NCI-H146 (cell line): ENCODE measurements at regions not wholly inside any gene's neighbourhood (a gene's known extent, or its start where the extent isn't known, plus 50 kb on each side); places are given as distances from the start of the nearest gene placed in this dataset.

ENCODE experiments used
- DNase-seq: peaks from one replicate; lab custom pipeline; 2025; lab: John Stamatoyannopoulos, UW

DNA sequence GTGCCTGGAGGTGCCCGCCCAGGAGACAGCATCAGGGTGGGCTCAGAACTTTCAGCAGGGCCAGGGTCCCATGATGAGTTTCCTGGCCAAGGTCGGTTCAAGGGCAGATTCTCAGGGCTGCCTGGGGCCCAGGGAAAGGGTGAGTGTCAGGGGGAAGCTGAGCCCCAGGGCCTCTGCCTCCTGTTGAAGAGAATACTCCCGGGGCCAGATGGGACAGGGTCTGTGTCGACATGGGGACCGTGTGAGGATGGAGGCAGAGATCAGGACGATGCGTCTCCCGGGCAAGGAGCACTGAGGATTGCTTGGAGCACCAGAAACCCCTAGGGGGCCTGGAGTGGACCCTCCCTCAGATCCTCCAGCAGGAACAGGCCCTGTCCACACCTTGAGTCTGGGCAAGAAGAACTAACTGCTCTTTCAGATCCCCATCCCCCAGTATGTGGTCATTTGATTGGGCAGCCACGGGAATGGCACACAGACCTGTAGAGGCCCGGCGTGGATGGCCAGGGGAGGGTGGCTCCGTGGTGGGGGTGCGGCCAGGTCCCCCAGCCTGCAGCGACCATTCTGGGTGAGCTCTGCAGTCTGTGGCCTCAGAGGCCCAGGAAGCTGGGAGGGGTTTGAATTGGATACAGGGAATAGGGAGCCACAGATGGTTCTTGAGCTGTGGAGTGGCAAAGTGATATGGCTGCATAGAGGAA lies 1078.7 kb downstream of the BRD1 start:
- DNase-seq, result no peak

DNA sequence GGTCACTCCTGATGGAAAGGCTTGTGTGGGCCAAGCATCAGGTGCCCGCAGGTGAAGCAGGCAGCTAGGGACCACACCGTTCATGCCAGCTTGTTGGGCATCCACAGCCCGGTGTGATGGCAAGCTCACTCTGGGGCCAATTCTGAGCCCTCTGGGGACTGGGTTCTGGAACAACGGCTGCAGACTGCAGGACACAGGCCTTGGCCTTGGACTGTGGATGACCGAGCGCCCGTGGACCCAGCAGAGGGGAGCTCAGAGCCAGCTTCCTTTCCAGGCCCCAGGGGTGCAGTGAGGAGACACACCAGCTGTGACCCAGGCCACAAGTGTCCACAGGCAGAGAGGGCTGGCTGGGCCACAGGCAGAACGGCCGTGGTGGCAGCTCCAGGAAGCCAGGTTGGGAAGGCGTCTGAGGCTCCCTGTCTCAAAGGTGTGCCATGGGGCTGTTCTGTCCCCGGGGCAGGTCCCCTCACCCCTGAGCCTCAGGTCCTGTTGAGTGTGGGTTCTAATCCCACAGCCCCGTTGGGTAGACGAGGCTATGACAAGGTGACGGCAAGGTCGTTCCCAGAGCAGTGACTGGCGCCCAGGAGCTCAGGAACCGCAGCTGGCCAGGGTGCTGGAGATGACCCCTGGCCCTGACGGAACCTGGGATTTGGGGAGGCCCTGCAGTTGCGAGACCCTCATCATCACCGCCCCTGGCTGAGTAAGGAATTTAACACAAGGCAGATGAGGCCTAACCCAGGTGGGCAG lies 1079.4 kb downstream of the BRD1 start:
- DNase-seq, result no peak

DNA sequence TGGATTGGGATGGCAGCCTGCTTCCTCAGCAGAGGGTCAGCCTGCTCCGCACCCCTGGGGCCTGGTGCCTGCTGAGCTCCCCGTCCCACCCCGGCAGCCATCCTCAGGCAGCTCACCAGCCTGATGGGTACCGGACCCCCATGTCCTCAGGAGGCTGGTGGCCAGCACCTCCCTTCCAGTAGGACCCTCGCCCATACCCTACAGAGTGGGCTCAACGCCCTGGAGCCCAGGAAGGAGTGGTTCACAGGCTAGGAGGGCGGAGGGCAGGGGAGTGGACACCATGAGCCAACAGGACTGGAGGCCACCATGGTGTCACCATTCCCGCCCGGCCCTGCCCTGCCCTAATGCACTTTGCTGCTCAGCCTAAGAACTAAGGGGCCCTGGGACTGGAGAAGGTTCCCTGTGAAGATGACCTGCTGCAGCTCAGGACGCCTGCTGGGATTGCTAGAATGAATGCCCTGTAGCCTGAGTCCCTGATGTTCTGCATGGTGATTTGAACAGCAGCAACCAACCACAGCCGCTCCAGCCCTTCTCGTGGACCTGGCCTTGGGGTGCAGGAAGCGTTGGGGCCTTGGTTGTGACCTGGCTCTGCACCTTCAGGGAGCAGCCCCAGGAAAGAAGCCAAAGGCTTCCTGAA lies 1080.8 kb downstream of the BRD1 start:
- no peak for DNase-seq

DNA sequence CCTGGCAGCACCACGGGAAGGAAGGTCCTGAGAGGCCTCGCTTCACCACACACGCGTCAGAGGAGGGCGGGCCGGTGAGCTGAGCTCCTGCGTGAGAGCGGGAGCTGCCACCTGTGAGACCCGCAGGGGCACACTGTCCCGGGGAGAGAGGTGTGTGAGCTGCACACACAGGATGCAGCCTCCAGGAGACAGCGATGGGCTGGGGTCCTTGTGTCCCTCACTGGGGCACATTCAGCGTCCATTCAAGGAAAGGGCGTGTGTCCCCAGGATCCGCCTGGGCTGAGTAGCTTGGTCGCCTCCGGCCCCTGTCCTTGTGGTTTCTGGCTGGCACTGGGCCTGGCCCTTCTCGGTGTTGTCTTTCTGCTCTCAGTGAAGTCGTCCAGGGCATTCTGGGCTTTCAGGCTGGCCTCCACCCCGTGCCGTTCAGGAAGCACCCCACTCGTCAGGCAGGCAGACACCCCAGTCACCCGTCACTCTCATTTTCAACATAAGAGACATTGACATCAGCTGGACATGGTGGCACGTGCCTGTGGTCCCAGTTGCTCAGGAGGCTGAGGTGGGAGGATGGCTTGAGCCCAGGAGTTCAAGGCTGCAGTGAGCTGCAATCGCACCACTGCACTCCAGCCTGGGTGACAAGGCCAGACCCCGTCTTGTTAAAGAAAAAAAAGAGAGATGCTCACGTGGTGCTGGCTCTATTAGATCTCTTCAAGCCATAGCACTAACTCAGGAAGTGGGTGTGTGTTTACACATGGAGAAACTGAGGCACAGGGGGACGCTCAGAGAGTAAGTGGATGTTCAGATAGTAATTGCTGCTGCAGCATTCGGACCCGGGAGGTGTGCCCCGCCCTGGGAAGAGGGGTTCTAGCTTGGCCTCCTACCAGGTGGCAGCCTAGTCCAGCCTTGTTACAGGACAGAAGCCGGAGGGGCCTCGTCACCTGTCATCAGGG lies 1081.6 kb downstream of the BRD1 start:
- no peak for DNase-seq

DNA sequence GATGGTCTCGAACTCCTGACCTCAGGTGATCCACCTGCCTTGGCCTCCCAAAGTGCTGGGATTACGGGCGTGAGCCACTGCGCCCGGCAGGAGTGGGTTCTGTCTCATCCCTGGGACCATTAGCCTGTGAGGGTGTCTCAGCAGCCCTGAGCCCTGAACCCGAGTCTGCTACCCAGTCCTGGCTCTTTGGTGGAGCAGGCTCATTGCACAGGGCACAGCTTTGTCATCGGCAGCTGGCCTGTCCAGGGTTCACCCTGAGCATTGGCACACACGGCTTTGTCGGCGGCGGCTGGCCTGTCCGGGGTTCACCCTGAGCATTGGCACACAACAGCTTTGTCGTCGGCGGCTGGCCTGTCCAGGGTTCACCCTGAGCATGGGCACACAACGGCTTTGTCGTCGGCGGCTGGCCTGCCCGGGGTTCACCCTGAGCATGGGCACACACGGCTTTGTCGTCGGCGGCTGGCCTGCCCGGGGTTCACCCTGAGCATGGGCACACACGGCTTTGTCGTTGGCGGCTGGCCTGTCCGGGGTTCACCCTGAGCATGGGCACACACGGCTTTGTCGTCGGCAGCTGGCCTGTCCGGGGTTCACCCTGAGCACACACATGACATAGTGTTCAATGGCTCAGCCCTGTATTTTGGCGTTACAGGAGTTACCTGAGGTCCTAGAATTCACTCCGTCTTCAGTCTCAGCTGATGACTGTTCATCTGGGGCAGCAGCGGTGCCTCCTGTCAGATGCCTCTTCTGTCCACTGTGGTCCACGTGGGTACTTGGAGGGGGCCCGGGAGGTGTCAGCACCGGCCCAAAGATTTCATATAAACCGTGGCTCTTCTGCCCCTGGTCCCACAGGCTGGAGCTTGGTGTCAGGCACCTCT lies 1082.5 kb downstream of the BRD1 start:
- no peak for DNase-seq

DNA sequence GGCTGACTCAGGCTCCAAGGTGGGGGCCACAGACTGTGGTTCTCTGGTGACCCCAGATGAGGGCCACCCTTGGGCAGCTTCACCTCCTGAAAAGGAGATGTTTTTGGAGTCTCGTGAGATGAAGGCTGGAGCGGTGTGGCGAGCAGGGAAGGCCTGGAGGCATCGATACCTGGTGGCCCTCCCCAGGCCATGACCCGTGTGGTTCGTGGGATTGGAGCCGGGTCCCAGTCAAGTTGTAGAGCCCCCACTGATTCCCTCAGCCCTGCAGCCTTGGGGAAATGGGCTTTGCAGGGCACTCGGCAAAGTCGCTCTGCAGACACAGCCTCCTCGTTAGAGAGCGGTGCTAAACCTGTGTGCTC lies 1083.4 kb downstream of the BRD1 start:
- no peak for DNase-seq

DNA sequence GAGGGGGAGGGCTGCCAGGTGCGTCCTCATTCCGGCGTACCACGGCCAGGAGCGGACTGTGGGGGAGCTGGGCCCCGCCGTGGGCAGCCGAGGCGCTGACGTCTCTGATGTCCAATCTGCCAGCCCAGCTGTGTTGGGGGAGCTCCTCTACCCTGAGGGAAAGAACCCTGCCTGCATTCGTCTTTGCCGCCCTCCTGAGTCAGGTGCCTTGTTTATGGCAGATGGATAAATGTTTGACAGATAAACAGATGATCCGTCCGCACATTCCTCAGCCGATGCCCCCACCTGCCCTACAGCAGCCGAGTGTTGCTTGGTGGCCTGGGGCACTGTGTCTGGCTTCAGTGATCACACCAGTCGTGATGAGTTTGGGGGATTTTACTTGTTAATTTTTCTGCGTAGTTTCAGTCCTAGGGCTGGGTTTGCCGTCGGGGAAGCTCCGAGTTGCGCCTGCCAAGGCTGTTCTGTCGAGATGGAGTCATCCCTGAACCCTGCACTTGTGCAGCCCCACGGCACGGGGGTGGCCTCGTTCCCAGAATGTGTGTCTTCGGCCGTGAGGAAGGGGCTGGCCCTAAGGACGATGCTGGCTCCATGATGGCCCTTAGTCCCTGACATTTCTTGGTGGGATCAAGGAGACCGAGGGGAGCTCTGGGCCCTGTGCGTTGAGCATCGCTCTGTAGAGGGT lies 1083.9 kb downstream of the BRD1 start:
- DNase-seq, result no peak

DNA sequence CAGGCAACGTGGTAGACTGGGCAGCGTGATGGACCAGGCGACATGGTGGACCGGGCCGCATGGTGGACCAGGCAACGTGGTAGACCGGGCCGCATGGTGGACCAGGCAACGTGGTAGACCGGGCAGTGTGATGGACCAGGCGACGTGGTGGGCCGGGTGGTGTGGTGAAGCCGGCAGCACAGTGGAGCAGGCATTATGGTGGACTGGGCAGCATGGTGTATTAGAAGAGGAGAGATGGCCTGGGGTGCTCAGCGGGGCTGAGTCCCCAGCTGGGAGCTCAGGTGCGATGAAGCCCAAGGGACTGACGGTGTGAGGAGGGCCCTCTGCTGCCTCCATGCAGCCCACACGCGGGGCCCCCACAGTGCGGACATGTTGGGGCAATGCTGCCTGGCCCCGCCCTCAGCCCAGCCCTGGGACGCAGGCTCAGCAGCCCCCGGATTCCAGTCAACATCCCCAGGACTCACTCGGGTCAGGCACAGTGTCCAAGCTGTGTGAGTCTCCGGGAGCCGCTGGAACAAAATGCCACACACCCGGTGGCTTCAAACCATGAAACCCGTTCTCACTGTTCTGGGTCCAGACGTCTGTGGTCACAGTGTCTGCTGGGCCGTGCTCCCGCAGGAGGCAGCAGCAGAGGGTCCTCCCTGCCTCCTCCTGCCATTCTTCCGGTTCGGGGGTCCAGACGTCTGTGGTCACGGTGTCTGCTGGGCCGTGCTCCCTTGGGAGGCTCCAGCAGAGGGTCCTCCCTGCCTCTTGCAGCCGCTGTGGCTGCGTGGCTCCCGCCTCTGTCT lies 1084.9 kb downstream of the BRD1 start:
- DNase-seq, result no peak

DNA sequence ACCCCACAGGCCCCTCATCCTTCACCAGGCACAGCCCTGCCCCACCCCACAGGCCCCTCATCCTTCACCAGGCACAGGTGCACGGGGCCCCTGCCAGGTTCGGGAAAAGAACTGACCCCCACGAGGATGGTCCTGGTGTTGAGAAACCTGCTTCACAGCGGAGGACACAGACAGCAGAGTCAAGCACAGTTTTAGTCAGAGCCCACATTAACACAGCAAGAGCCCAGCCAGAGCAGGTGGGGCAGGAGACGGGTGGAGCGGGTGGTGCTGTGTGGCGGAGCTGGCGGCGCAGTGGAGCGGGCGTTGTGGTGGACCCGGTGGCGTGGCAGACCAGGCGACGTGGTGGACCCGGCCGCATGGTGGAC lies 1085.5 kb downstream of the BRD1 start:
- DNase-seq, result no peak

DNA sequence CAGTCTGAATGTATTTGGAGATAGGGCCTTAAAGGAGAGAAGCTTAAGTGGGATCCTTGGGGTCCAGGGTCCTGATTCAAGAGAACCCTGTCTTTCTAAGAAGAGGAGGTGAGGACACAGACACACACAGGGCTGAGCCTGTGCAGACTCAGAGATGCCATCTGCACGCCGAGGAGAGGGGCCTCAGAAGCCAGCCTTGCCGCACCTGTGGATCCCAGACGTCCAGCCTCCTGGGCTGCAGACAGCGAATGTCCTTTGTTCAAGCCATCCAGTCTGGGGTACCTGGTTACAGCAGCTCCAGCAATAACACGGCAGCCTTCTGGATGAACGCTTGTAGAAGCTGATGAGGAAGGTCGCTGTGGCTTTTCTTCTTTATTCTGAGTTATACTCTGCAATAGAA lies 1086.1 kb downstream of the BRD1 start:
- no peak for DNase-seq

DNA sequence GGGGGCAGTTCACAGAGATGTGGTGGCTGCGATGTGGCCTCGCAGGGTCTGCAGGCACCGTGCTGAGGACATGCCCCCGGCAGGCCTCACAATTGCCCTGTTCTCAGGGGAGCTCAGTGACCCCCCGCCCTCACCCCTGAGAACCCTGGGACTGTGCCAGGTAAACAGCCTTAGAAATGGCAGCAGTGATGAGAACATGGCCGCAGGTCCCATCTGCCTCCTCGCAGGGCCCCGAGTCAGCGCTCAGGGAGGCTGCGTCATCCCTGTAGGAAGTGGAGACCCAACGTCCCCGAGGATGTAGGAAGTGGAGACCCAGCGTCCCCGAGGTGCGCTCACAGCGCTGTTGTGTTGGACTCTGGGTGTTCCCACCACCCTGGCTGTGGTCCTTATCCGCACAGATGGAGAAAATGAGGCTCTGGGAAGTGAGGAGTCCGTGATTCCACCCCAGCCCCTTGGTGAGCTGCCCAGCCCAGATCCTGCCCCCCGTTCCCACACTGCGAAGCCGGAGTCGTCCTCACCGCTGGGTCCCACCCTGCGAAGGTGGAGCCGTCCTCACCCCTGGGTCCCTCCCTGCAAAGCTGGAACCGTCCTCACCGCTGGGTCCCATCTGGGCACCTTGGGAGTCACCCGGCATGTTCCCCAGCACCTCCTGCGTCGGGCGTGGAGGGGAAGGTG lies 1086.8 kb downstream of the BRD1 start:
- no peak for DNase-seq

DNA sequence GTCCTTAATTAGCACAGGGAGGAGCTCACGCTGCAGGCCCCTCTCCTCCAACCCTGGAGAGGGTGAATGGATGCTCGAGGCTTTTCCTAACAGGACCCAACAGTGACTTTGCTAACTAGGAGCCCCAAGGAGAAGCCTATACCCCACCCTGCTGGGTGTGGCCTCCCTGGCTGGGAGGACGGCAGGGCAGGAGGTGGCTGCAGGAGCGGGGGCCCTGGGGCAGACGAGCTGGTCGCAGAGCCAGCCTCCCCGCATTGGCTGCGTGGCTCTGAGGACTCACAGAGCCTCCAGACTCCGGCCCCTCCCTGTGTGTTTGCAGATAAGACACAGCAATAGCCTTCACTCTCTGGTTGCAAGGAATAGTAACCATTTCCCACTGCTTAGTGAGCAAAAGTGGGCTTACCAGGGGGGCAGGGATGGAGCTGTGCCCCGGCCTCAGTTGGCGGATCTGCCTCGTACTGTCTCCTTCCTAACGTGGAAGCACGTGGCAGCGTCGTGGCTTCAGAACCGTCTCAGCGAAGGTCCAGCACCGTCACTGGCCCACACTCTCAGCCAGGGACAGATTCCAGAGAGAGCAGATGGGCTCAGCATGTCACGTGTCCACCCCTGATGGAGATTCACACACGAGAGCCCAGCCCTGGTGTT lies 1087.5 kb downstream of the BRD1 start:
- no peak for DNase-seq

DNA sequence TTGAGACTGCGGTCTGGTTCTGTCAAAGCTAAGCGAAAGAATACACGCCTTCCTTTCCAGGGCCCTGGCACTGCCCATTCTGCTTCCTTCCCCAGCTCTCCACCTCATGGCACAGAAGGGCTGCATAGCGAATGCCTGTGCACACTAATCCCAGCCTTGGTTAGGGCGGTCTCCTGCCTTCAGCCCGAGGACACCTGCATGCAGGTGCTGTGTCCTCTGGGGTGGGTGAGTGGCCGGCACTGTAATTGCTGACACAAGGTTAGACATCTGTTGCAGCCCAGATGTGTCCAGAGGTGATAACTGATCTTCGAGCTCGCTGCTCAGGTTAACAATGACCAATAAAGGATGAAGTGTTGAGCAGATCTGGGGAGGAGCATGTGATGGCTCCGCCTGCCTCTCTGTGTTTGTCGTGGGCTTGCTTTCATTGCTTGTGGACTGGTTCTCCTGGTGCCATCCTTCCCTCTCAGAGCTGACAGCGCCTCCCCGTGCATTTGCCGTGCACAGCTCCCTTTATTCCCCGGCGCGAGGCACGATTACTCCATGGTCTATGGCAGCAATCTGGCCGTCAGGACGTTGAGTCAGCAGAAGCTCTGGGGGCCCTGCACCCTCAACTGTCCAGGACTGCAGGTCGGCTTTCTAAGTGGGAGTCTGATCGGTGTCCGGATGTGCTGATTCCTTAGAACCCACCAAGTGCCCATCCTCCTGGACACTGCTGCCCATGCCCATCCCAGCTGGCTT lies 1088.2 kb downstream of the BRD1 start:
- no peak for DNase-seq

DNA sequence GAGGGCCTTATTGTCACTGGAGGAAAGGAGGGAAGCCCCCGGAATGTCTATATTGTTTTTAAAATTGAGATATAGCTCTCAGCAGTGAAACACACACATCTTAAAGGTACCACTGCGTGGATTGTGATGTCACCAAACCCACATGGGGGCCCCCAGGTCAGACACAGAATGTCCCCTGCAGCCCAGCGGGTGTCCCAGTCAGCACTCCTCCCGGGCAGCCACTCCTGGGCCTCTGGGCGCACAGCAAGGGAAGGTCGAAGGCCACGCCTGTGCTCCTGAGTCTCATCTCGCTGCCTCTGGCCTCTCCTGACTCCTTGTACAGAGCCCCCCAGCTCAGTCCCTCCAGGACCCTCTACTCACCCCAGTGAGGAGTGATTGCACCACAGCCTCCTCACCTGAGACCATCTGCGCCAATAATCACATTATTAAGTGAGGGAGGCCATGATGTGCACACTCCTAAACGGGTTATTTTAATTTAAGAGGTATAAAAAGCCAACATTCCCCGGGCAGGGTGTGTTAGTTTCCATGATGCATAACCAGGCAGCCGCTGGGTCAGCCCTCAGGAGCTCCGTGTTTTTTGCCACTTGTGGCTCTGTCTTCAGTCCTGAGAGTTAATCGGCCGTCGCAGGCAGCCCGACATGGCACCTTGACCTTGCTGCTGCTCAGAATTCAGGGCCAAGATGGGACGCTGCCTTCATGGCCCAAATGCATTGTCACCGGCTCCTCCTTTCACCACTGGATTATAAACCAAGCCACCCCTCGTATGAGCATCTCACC lies 1089.3 kb downstream of the BRD1 start:
- no peak for DNase-seq

DNA sequence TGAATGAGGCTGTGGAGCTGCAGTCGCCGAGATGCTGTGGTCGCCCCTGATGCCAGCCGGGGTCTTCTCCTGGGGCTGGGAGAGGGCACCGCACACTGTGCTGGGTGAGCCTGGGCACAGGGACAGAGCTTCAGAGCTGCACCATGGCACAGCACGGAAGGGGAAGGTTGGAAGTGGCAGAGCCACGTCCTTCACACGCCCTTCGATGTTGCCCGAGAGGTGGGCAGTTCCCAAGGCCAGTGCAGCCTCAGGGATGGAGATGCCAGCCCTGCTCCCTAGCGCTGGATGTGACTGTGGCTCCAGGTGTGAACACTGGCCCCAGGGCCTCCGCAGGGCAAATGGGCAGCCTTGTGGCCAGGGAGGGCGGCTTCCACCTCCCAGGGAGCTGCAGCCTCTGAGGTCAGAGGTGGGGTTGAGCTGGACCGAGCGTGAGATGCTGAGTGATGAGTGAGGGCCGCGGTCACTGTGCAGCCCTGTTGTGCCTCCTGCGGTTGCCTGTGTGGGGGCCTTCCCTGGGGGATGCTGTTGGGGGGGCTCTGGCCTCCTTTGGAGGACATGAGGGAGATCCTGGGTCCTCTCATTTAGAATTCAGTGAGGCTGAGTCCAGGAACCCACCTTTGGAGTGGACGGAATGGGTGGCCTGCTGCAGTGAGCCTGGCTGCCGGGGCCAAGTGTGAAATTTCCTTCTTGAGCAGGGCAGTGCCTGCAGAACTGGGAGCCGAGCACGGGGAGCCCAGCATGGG lies 1090.0 kb downstream of the BRD1 start:
- DNase-seq, result no peak

DNA sequence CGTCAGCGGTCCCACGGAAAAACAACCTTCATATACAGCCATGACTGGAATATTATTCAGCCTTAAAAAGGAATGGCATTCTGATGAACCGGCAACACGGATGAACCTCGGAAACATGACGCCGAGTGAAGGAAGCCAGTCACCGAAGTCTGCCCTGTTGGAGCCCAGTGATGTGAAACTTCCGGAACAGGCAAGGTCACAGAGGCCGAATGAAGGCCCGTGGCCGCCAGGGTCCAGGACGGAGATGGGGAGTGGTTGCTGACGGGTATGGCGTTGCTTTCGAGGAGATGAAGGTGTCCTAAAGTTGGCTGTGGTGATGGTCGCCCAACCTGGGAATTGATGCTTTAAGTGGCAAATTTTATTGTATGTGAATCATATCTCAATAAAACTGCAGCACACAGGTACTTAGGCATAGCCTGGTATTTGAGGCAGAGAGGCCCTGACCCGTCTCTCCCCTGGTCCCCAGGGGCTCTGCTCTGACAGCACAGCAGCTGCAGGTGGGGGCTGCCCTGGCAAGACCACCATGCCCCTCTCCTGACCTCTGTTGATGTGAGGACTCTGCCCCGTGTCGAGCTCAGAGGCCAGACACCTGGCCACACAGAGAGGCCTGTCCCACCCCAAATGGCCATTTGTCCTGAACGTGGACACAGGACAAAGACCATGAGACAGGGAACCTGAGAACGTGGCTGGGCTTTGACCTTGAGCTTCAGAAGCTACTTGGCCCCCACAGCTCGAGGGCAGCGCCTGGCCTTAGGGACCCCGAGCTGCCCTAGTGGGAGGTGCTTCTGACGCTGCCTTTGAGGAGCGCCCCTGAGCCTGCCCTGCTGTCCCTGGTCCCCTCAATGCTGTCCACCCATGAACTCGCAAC lies 1090.8 kb downstream of the BRD1 start:
- DNase-seq, result no peak
